PFSK-1 (cell line): ENCODE measurements at regions not wholly inside any gene's neighbourhood (a gene's known extent, or its start where the extent isn't known, plus 50 kb on each side); places are given as distances from the start of the nearest gene placed in this dataset.

Experiments
- FOXP2 ChIP-seq: optimal IDR thresholded peaks from 2 replicates; pipeline ENCODE3; 2011; ENCODE audit warnings: borderline replicate concordance, control low read depth, inconsistent platforms; ENCODE audit not compliant: insufficient read depth; ENCODE audit errors: extremely low read length, extremely low read depth
- POLR2AphosphoS5 ChIP-seq: IDR thresholded peaks from 2 replicates; pipeline ENCODE4 v1.6.1; 2012; ENCODE audit warnings: low read depth, mild to moderate bottlenecking, control low read depth, low read length, moderate library complexity
- SIN3A ChIP-seq: IDR thresholded peaks from 2 replicates; pipeline ENCODE4 v1.6.1; 2012; ENCODE audit warnings: mild to moderate bottlenecking, low read length, moderate library complexity, borderline replicate concordance; ENCODE audit not compliant: insufficient read depth
- TAF1 ChIP-seq: IDR thresholded peaks from 2 replicates; pipeline ENCODE4 v1.6.1; 2012; ENCODE audit warnings: low read length, control low read depth, borderline replicate concordance; ENCODE audit not compliant: insufficient read depth
- TF ChIP-seq, protein P1 (sequence below), 2 experiments: IDR thresholded peaks; 2 replicates each; pipeline versions ENCODE4 v1.6.1 to v1.8.0; 2011 to 2012; ENCODE audit warnings: low read depth in 2 of 2, low read length in 2 of 2, control low read depth in 1 of 2, inconsistent platforms in 1 of 2, mild to moderate bottlenecking in 1 of 2, moderate library complexity in 1 of 2; ENCODE audit not compliant: insufficient read depth in 1 of 2

DNA sequence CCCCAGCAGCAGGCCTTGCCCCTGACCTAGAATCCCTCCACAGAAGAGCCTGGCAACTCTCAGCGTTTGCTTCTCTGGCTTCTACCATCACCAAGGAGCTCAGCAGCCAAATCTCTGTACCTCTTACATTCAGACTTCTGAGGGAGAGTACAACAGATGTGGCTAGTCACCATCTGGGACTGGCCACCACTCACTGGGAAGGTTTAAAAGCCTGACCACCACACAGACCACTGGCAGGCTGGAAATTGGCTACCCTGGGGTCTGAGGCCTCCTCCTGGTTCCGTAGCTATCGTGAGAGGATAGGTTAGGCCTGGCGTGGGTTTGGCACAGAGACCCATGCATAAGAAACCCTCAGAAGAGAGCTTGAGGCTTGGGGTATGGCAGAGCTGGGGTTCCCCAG lies 478.5 kb upstream of the CADM1 start:
- no peak for TF ChIP-seq SIN3A
- TF ChIP-seq POLR2AphosphoS5, result no peak
- TF ChIP-seq FOXP2, result no peak

DNA sequence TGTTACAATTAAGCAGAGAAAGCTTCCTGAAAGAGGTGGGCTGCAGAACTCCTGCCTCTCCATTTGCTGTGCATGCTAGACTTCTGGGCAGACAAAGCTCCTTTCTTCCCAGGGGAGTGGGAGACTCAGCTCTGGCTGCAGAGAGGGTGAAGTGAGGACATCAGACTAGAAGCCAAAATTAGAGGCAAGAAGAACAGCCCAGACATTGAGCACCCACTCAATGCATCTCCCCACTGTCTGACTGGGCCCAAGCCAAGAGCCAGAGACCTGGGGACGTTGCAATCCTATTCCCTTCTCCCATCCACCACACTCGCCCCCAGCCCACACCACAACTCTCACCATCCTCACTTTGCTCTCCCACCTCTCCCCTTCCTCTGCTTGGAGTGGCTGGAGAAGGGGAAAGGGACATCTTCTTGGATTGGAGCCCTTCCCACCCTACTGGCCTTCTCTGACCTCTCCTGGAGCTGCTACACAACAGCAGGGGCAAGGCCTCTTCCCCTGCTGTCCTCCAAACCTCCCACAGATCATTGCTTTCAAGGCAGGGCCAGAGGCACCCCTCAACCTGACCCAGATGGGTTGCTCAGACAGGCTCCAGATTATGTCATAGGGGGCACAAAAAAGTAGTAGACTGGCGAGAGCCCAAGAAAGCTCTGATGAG lies 477.7 kb upstream of the CADM1 start:
- TF ChIP-seq FOXP2, result no peak
- TF ChIP-seq POLR2AphosphoS5, result no peak
- no peak for TF ChIP-seq TAF1
- TF ChIP-seq, protein P1, sequence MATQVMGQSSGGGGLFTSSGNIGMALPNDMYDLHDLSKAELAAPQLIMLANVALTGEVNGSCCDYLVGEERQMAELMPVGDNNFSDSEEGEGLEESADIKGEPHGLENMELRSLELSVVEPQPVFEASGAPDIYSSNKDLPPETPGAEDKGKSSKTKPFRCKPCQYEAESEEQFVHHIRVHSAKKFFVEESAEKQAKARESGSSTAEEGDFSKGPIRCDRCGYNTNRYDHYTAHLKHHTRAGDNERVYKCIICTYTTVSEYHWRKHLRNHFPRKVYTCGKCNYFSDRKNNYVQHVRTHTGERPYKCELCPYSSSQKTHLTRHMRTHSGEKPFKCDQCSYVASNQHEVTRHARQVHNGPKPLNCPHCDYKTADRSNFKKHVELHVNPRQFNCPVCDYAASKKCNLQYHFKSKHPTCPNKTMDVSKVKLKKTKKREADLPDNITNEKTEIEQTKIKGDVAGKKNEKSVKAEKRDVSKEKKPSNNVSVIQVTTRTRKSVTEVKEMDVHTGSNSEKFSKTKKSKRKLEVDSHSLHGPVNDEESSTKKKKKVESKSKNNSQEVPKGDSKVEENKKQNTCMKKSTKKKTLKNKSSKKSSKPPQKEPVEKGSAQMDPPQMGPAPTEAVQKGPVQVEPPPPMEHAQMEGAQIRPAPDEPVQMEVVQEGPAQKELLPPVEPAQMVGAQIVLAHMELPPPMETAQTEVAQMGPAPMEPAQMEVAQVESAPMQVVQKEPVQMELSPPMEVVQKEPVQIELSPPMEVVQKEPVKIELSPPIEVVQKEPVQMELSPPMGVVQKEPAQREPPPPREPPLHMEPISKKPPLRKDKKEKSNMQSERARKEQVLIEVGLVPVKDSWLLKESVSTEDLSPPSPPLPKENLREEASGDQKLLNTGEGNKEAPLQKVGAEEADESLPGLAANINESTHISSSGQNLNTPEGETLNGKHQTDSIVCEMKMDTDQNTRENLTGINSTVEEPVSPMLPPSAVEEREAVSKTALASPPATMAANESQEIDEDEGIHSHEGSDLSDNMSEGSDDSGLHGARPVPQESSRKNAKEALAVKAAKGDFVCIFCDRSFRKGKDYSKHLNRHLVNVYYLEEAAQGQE (IDR thresholded peaks at IDR 0.05; ENCODE audit: insufficient read depth in 1 of 2, low read depth in 2 of 2, low read length in 2 of 2), result no peak
- no peak for TF ChIP-seq SIN3A

DNA sequence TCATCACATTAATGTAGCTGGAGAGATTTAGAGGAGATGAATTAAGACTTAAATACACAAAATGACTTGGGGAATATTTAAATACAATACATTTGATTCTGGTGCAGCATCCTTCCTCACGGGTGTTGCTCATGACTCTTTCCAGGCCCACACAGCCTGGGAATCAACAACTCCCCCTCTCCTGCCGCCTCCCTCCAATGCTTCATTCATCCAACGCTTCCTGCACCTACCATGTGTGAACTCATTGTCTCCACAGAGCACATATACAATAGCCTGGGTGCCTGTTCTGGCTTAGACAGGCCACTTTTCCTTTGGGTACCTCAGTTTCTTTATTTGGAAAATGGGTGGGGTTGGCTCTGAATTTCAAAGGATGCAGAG lies 476.9 kb upstream of the CADM1 start:
- TF ChIP-seq, protein P1 (IDR thresholded peaks at IDR 0.05; ENCODE audit: insufficient read depth in 1 of 2, low read depth in 2 of 2, low read length in 2 of 2), result no peak
- TF ChIP-seq FOXP2, result no peak
- no peak for TF ChIP-seq POLR2AphosphoS5
- no peak for TF ChIP-seq TAF1
- no peak for TF ChIP-seq SIN3A

DNA sequence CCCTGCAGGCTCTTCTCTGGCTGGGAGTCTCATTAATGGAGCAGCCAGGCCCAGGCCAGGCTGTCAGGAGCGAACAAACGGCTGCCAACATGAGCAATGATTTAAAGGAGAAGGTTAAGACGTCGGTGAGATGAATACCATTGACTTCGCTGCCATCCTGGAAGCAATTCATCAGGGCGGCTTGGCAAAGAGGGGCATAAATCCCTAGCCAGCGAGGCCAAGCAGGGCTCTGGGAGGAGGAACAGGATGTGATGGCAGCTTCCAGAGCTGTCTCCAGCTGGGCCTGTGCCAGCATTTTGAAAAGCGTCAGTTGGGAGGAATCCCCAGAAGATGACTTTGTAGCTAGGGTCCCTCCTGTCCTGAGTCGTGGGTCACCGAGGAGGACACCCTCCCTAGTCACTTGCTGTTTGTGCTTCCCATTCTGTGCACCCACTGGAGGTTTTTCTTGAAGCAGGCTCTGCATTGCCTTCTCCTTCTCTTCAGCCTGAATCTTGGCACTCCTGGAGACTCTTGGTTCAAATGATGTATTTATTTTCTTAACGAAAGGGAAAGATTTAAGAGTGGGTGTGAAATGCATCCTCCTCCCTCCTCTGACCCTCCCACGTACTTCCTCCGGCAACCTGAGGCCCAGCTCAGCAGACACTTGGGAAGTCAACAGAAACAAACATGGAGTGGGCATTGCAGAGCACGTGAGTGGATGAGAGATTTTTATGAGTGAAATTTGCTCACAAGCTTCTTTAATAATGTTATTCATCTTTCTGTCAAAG lies 476.3 kb upstream of the CADM1 start:
- TF ChIP-seq TAF1, result no peak
- TF ChIP-seq POLR2AphosphoS5, result no peak
- no peak for TF ChIP-seq SIN3A
- TF ChIP-seq FOXP2, result no peak
- TF ChIP-seq, protein P1 (IDR thresholded peaks at IDR 0.05; ENCODE audit: insufficient read depth in 1 of 2, low read depth in 2 of 2, low read length in 2 of 2), result no peak

DNA sequence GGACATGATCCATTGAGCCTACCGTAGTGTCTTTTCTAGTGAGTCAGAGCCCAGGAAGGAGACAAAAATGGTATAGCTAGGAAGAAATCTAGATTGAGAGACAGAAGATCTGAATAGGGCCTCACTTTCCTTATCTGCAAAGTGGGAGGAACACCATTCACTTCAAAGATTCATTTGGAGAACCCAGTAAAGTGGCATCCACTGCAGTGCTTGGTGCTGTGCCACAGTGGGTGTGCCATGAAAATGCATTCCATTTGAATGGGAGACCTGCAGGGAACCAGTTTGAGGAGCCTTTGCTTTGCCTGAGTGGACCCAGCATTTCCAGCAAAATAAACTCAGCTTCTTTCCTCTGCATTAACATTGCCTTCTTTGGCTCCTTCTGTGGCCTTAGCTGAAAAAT lies 470.5 kb upstream of the CADM1 start:
- no peak for TF ChIP-seq POLR2AphosphoS5
- TF ChIP-seq SIN3A, result no peak
- TF ChIP-seq TAF1, result no peak
- TF ChIP-seq FOXP2, result no peak
- TF ChIP-seq, protein P1 (IDR thresholded peaks at IDR 0.05; ENCODE audit: insufficient read depth in 1 of 2, low read depth in 2 of 2, low read length in 2 of 2), result no peak
